ENCODE measurements at regions not wholly inside any gene's neighbourhood (a gene's known extent, or its start where the extent isn't known, plus 50 kb on each side); places are given as distances from the start of the nearest gene placed in this dataset.

- no peak for DNase-seq (ENCODE audit: low read depth)
Measured at GRCh38 chr1:187443939-187444338, 615.2 kb downstream of the PLA2G4A start.

- DNase-seq (ENCODE audit: low read depth) = no peak
Measured at GRCh38 chr1:187445066-187445465, 616.3 kb downstream of the PLA2G4A start.

GRCh38 chr1:187451238-187451637 is 622.5 kb downstream of the PLA2G4A start:
- DNase-seq (ENCODE audit: low read depth) = no peak

GRCh38 chr1:187454010-187454409 is 625.3 kb downstream of the PLA2G4A start:
- DNase-seq (ENCODE audit: low read depth) = no peak

- DNase-seq (ENCODE audit: low read depth) = no peak
Measured at GRCh38 chr1:187456446-187456845, 627.7 kb downstream of the PLA2G4A start.

GRCh38 chr1:187460093-187460492 is 631.3 kb downstream of the PLA2G4A start:
- DNase-seq (ENCODE audit: low read depth) = no peak

GRCh38 chr1:187464320-187464719 is 635.6 kb downstream of the PLA2G4A start:
- DNase-seq (ENCODE audit: low read depth) = no peak

- no peak for DNase-seq (ENCODE audit: low read depth)
Measured at GRCh38 chr1:187465441-187465840, 636.7 kb downstream of the PLA2G4A start.

GRCh38 chr1:187469836-187470235 is 641.1 kb downstream of the PLA2G4A start:
- DNase-seq (ENCODE audit: low read depth) = no peak

GRCh38 chr1:187471555-187471954 is 642.8 kb downstream of the PLA2G4A start:
- DNase-seq (ENCODE audit: low read depth) = peak; percentile 49

GRCh38 chr1:187474336-187474735 is 645.6 kb downstream of the PLA2G4A start:
- DNase-seq (ENCODE audit: low read depth) = no peak

GRCh38 chr1:187476671-187477070 is 647.9 kb downstream of the PLA2G4A start:
- DNase-seq (ENCODE audit: low read depth) = no peak

GRCh38 chr1:187477103-187477502 is 648.4 kb downstream of the PLA2G4A start:
- DNase-seq (ENCODE audit: low read depth) = no peak

GRCh38 chr1:187477535-187477934 is 648.8 kb downstream of the PLA2G4A start:
- no peak for DNase-seq (ENCODE audit: low read depth)

GRCh38 chr1:187481581-187482148 is 652.9 kb downstream of the PLA2G4A start:
- DNase-seq (ENCODE audit: low read depth) = no peak

- DNase-seq (ENCODE audit: low read depth) = no peak
Measured at GRCh38 chr1:187490266-187490665, 661.5 kb downstream of the PLA2G4A start.

- peak; percentile 49 for DNase-seq (ENCODE audit: low read depth)
Measured at GRCh38 chr1:187491082-187491720, 662.5 kb downstream of the PLA2G4A start.

- no peak for DNase-seq (ENCODE audit: low read depth)
Measured at GRCh38 chr1:187498028-187498427, 669.3 kb downstream of the PLA2G4A start.

- DNase-seq (ENCODE audit: low read depth) = no peak
Measured at GRCh38 chr1:187504779-187505178, 676.0 kb downstream of the PLA2G4A start.

- no peak for DNase-seq (ENCODE audit: low read depth)
Measured at GRCh38 chr1:187509091-187509490, 680.3 kb downstream of the PLA2G4A start.

GRCh38 chr1:187513190-187513589 is 684.4 kb downstream of the PLA2G4A start:
- DNase-seq (ENCODE audit: low read depth) = no peak

- DNase-seq (ENCODE audit: low read depth) = no peak
Measured at GRCh38 chr1:187514110-187514509, 685.4 kb downstream of the PLA2G4A start.

GRCh38 chr1:187516874-187517273 is 688.1 kb downstream of the PLA2G4A start:
- DNase-seq (ENCODE audit: low read depth) = peak; percentile 2

GRCh38 chr1:187517546-187517945 is 688.8 kb downstream of the PLA2G4A start:
- DNase-seq (ENCODE audit: low read depth) = no peak

Data from HS-5 (cell line).